Stimulated activated naive B cell treated with anti-CD40 and anti-IgM and Interleukin-4, amounts not matched to agents 10 μg/mL and 1 μg/mL and 100 μg/mL, for 72 hours (primary cell): ENCODE measurements at regions not wholly inside any gene's neighbourhood (a gene's known extent, or its start where the extent isn't known, plus 50 kb on each side); places are given as distances from the start of the nearest gene placed in this dataset.
"Not testable (repeated sequence)": the region's sequence is repeated elsewhere in the genome, so short reads cannot be mapped to it uniquely, and the experiment has no call there.

Source experiments
- ATAC-seq, 2 donors: fragments of 150-1000 bp; cut with Tn5 transposase; replicated peaks; 2 replicates each; pipeline ENCODE4 v1.10.0; 2021; ENCODE audit warnings: moderate library complexity in 1 of 2
- DNase-seq: peaks from one replicate; pipeline ENCODE4 v3.0.0; 2021
- H3K27ac Mint-ChIP-seq: one replicate; pipeline ENCODE4 v1.8.0; 2022; ENCODE audit warnings: mild to moderate bottlenecking, mixed read lengths
- H3K27me3 Mint-ChIP-seq, 2 donors: one replicate each; pipeline ENCODE4 v1.8.0; 2022; ENCODE audit warnings: mixed read lengths in 2 of 2
- H3K36me3 Mint-ChIP-seq, 2 donors: one replicate each; pipeline ENCODE4 v1.8.0; 2022; ENCODE audit warnings: mixed read lengths in 2 of 2, mild to moderate bottlenecking in 1 of 2
- H3K4me1 Mint-ChIP-seq, 2 donors: one replicate each; pipeline ENCODE4 v1.8.0; 2022; ENCODE audit warnings: mixed read lengths in 2 of 2, mild to moderate bottlenecking in 1 of 2
- H3K4me3 Mint-ChIP-seq, 2 donors: one replicate each; pipeline ENCODE4 v1.8.0; 2022; ENCODE audit warnings: mild to moderate bottlenecking in 2 of 2, mixed read lengths in 2 of 2, moderate library complexity in 1 of 2
- H3K9me3 Mint-ChIP-seq, 2 donors: one replicate each; pipeline ENCODE4 v1.8.0; 2022; ENCODE audit warnings: mixed read lengths in 2 of 2, mild to moderate bottlenecking in 1 of 2

DNA sequence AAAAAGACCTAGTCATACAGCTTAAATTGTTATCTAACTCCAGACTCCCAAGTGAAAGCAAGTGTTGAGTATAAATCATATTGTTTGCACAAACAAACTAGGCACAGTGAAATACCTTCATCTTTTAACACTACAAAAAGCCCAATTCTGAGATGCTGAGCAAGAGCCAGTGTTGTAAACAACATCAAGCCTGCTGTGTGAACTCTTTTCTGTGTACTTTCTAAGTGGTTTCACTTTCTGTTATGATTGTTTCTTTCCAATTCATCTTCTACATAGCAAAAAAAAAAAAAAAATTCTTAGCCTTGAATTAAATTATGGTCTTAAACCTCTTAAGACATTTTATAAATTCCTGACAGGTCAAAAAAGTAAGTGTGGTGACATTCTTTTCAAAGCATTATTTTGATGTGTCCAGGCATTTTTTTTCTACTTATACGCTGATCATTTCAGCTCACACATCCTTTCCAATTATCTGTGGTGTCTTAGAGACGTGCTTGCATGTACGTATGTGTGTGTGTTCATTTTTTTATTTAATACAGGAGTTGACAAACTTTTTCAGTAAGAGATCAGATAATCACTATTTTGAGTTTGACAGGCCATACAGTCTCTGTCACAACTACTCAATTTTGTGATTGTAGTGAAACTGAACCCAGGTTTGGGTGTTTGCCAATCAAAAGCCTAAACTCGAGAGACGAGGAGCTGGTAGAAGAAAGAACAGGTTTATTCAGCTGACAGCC, 556.1 kb downstream of the CDH9 start:
- H3K27me3 Mint-ChIP-seq, result no peaks in the 10 kb centered on the region
- no peak overlapping the region for H3K27ac Mint-ChIP-seq

DNA sequence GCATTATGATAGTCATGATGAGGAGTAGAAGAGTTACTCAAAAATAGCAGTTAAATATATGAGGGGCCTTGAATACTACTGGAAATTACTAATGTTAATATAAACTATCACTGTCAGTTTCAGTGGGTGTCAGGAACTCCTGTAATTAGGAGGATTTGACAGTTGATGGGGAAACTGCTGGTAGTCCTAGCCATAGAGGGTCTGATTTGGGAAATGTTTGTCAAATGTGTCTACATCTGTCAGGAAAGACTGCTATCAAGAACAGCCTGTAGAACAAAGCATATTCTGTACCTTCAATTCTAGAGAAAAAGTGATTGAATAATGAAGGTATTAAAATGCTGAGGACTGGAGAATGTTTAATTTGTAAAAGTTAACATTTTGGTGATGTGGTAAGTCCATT, 567.9 kb downstream of the CDH9 start:
- no peak for ATAC-seq
- H3K4me1 Mint-ChIP-seq, result no peaks in the 10 kb centered on the region

More for the DNA sequence above, 556.1 kb downstream of the CDH9 start:
- H3K4me3 Mint-ChIP-seq, result no peak overlapping the region
- DNase-seq, result no peak
- H3K36me3 Mint-ChIP-seq, result no peaks in the 10 kb centered on the region
- peaks cover 0 to 3% of the 10 kb centered on the region in 2 donors for H3K9me3 Mint-ChIP-seq
- H3K4me1 Mint-ChIP-seq, result no peaks in the 10 kb centered on the region
- no peak for ATAC-seq

DNA sequence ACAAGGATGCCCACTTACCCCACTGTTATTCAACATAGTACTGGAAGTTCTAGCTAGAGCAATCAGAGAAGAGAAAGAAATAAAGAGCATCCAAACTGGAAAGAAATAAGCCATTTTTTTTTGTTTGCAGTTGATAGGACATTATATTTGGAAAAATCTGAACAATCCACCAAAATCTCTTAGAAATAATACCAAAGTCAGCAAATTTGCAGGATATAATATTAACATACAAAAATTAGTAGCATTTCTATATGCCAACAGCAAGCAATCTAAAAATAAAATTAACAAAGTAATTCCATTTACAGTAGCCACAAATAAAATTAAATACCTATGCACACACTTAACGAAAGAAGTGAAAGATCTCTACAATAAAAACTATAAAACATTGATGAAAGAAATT, 599.3 kb downstream of the CDH9 start:
- H3K4me3 Mint-ChIP-seq, result no peak overlapping the region
- H3K27me3 Mint-ChIP-seq, result no peaks in the 10 kb centered on the region
- peaks cover 3 to 5% of the 10 kb centered on the region in 2 donors for H3K9me3 Mint-ChIP-seq

More for the DNA sequence above, 567.9 kb downstream of the CDH9 start:
- Mint-ChIP-seq H3K9me3 (peaks cover 0 to 6% of the 10 kb centered on the region in 2 donors), H3K4me3 (no peak overlapping the region), H3K27me3 (no peaks in the 10 kb centered on the region), H3K36me3 (no peaks in the 10 kb centered on the region), H3K27ac (no peak overlapping the region)
- DNase-seq, result no peak

DNA sequence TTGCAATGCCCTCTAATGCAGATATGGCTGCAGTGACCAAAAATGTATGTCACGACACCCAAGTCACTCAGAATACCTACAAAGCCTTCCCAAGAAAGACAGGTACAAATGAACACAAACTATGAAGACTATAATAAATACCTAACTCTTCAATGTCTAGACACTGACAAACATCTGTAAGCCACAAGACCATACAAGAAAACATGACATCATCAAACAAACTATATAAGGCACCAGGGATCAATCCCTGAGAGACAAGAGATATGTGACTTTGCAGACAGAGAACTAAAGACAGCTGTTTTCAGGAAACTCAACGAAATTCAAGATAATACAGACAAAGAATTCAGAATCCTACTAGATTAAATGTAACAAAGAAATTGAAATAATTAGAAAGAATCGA, 603.7 kb downstream of the CDH9 start:
- Mint-ChIP-seq H3K9me3 (peaks cover 5% of the 10 kb centered on the region in 2 donors), H3K36me3 (no peaks in the 10 kb centered on the region), H3K27me3 (no peaks in the 10 kb centered on the region), H3K4me1 (no peaks in the 10 kb centered on the region), H3K27ac (no peak overlapping the region), H3K4me3 (no peak overlapping the region)
- DNase-seq, result no peak
- no peak for ATAC-seq

More for the DNA sequence above, 599.3 kb downstream of the CDH9 start:
- no peak overlapping the region for H3K27ac Mint-ChIP-seq
- no peak for ATAC-seq
- no peak for DNase-seq
- no peaks in the 10 kb centered on the region for H3K4me1 Mint-ChIP-seq
- no peaks in the 10 kb centered on the region for H3K36me3 Mint-ChIP-seq

DNA sequence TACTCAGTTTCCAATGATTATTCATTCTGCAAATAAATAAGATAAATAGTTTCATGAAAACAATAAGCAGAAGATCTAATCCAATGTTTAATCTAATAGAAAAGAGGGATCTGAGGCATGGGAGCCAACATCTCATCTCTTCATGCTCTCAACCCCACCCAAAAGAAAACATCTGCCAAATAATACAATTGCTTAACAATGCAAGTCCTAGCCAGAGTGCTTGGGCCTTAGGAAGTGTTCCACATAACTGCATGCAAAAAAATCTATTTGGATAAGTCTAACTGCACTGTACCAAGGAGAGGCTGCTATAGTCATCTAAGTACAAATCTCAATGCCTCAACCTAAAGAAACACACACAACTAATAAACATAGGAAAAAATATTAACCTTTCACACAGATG, 606.0 kb downstream of the CDH9 start:
- peaks cover 5% of the 10 kb centered on the region in 2 donors for H3K9me3 Mint-ChIP-seq

DNA sequence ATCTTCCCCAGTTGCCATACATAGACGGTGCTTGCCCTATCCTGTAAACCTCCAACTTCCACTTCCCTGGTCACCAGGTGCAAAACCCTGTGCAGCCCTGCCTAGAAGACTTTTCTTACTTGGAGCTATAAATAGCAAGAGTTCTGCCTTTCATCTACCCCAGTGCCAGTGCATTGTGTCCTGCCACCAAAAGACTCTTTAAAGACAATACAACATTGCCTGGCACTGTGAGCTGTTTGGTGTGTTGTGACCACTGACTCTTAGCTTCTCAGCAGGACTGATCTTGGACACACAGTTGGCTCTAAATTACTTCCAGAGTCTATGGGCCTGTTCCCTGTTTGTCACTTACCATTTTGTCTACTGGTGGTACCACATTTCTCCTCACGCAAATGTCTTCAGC, 608.1 kb downstream of the CDH9 start:
- H3K9me3 Mint-ChIP-seq, result peaks cover 5 to 6% of the 10 kb centered on the region in 2 donors
- no peak overlapping the region for H3K27ac Mint-ChIP-seq
- H3K36me3 Mint-ChIP-seq, result peaks cover 0 to 1% of the 10 kb centered on the region in 2 donors
- no peaks in the 10 kb centered on the region for H3K4me1 Mint-ChIP-seq
- ATAC-seq (no peak), DNase-seq (no peak)
- no peaks in the 10 kb centered on the region for H3K27me3 Mint-ChIP-seq
- no peak overlapping the region for H3K4me3 Mint-ChIP-seq

More for the DNA sequence above, 606.0 kb downstream of the CDH9 start:
- Mint-ChIP-seq H3K4me1 (no peaks in the 10 kb centered on the region), H3K4me3 (no peak overlapping the region), H3K27ac (no peak overlapping the region), H3K27me3 (no peaks in the 10 kb centered on the region), H3K36me3 (no peaks in the 10 kb centered on the region)
- ATAC-seq (no peak), DNase-seq (no peak)

DNA sequence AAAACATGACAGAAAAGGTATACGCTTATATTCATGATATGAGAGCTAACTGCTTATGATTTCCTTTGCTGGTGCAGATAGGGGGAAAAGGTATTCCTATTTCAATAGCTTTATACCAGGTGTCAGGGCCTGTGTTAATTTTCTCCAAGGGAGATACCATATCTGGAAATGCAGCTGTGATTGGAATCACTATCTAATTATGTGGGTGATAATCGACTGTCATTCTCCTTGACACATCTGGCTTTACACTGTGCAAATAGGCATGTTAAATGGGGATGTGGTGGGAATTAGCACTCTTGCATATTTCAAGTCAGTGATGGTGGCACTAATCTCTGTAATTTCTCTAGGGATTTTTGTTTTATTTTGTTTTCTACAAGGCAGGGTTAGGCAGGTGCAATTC, 611.1 kb downstream of the CDH9 start:
- H3K36me3 Mint-ChIP-seq, result peaks cover 0 to 1% of the 10 kb centered on the region in 2 donors
- no peak overlapping the region for H3K4me3 Mint-ChIP-seq
- no peaks in the 10 kb centered on the region for H3K4me1 Mint-ChIP-seq
- no peaks in the 10 kb centered on the region for H3K27me3 Mint-ChIP-seq
- no peak overlapping the region for H3K27ac Mint-ChIP-seq
- ATAC-seq, result no peak
- no peak for DNase-seq
- H3K9me3 Mint-ChIP-seq, result peaks cover 3 to 5% of the 10 kb centered on the region in 2 donors

DNA sequence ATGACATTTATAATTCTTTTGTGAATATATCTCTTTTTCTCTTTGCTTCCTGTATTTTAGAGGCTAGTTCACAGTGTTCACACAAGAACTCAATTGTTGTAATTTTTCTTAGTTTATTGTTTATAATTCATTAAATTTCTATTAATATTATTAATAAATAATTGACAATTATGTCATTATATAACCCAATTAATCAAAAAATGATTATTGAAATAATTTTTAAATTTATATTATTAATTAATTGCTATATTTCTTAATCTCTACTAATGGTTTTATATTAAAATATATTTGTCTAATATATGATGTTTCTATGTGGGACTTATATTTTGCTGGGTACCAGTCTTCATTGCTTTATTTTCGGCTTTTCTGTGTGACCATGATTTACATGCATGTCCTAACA, 618.4 kb downstream of the CDH9 start:
- Mint-ChIP-seq H3K27me3 (no peaks in the 10 kb centered on the region), H3K4me3 (no peak overlapping the region), H3K36me3 (no peaks in the 10 kb centered on the region), H3K4me1 (no peaks in the 10 kb centered on the region), H3K27ac (no peak overlapping the region), H3K9me3 (peaks cover 0 to 1% of the 10 kb centered on the region in 2 donors)
- no peak for DNase-seq
- no peak for ATAC-seq

DNA sequence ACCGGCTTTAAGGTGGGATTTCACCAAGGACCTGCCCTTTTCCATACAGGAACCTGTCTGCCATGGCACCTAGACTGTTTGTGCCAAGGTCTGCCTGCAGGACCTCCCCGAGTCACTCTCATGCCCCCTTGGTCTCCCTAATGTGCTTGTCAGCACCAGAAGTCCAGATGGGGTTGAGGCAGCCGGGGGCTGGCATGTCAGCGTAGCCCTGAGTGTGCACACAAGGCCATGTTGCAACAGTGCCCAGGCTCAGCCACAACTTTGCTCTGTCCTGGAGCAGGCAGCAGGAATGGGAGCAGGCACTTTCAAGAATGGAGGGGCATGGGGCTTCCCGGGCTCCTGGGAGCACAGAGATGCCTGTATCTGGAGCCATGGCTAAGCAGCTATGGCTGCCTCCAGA, 621.5 kb downstream of the CDH9 start:
- Mint-ChIP-seq H3K27me3 (no peaks in the 10 kb centered on the region), H3K9me3 (peaks cover 3 to 4% of the 10 kb centered on the region in 2 donors), H3K36me3 (no peaks in the 10 kb centered on the region), H3K27ac (no peak overlapping the region), H3K4me3 (no peak overlapping the region), H3K4me1 (no peaks in the 10 kb centered on the region)
- ATAC-seq (peak in 1 of 2 donors; percentile 16), DNase-seq (no peak)

DNA sequence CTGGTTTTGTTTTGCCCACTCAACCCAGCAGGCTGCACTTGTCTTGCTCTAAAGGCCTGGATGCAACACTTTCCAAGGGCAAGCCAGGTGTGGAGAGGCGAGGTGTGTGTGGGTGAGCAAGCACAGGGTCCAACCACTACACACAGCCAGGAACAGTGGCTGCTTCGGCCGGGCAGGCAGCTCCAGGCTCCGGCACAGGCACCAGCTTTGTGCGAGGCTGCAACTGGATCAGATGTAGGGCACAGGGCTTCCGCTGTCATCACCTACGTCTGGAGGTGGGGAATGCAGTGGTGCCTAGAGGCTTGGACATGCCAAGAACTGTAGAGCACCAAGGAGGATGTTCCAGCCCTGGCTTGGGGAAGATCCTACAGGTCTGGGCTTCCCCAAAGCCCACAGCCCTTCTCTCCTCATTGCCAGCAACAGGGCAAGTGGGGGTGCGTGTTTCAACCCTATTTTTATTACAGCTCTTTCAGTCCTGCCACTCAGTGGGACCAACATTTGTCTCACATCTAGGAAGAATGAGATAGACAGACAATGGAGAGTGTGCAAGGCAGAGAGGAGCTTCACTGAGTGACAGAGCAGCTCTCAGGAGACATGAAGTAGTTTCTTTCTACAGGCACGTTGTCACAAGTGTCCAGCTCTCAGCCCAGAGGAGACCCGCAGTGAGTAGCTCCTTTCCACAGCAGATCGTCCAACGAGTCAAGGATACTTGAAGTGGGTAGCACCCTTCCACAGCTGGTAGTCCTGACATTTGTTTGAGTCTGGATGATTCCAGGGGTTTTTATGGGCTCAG, 622.2 kb downstream of the CDH9 start:
- no peak overlapping the region for H3K27ac Mint-ChIP-seq
- H3K36me3 Mint-ChIP-seq, result no peaks in the 10 kb centered on the region
- H3K9me3 Mint-ChIP-seq, result peaks cover 3 to 11% of the 10 kb centered on the region in 2 donors
- ATAC-seq, result no peak
- no peak for DNase-seq
- no peak overlapping the region for H3K4me3 Mint-ChIP-seq
- H3K27me3 Mint-ChIP-seq, result no peaks in the 10 kb centered on the region
- H3K4me1 Mint-ChIP-seq, result no peaks in the 10 kb centered on the region

DNA sequence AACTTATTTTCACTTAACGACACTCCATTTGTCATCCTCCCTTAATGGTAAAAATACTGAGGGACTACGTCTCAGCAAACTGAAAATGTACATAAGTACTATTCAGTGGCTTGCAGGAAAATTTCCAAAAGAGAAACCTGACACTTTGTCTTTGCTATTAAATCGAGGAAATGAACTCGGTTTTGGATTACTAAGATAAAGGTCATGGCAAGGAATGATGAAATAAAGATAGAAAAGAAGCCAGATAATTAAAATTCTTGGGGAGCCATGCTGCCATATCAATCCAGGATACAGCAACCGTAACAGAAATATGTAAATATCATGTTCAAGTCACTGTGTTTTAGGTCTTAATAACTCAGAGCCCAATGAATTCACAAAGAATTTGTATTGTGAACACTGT, 647.8 kb downstream of the CDH9 start:
- DNase-seq (no peak), ATAC-seq (no peak)
- Mint-ChIP-seq H3K36me3 (no peaks in the 10 kb centered on the region), H3K4me1 (no peaks in the 10 kb centered on the region), H3K27ac (no peak overlapping the region), H3K27me3 (no peaks in the 10 kb centered on the region), H3K9me3 (peaks cover 3 to 16% of the 10 kb centered on the region in 2 donors), H3K4me3 (no peak overlapping the region)

DNA sequence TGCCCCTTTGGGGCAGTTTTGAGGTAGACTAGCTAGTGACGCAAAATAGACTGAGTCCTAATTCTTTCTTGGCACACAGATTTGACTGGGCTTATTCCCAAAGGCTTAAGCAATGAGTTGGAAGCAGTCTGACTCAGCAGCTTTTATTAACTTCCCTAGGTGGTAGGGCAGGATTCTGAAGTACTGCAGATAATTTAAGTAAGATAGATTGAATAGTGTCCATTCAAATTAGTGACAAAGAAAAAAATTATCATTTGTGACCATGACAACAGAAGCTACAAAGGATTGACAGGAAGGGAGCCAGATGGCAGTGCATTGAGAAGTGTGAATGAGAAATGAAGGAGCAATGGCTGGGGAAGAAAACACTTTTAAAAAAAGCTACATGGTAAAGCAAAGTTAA, 649.4 kb downstream of the CDH9 start:
- H3K36me3 Mint-ChIP-seq, result no peaks in the 10 kb centered on the region
- no peak for DNase-seq
- H3K4me3 Mint-ChIP-seq, result no peak overlapping the region
- H3K27me3 Mint-ChIP-seq, result no peaks in the 10 kb centered on the region
- H3K27ac Mint-ChIP-seq, result no peak overlapping the region
- H3K9me3 Mint-ChIP-seq, result peaks cover 3 to 16% of the 10 kb centered on the region in 2 donors
- ATAC-seq, result no peak
- no peaks in the 10 kb centered on the region for H3K4me1 Mint-ChIP-seq

DNA sequence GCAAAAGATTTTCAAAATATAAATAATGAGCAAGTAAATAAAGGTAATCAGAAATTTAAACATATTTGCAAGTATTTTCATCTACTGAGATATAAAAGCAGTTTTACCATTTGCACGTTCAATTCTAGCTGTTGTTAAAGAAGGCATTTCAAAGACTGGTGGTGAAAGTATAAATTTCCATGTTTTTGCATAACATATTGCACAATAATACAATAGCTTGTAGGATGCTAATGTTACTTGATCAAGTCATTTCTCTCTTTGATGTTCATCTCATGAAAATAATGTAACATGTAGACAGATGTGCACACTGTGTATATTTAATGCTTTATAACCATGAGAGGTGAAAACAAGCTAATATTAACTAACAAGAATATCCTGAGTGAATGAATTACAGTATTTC, 651.9 kb downstream of the CDH9 start:
- DNase-seq, result no peak
- Mint-ChIP-seq H3K9me3 (peaks cover 2 to 16% of the 10 kb centered on the region in 2 donors), H3K27me3 (no peaks in the 10 kb centered on the region), H3K4me1 (no peaks in the 10 kb centered on the region), H3K27ac (no peak overlapping the region), H3K36me3 (no peaks in the 10 kb centered on the region), H3K4me3 (no peak overlapping the region)
- ATAC-seq, result no peak

DNA sequence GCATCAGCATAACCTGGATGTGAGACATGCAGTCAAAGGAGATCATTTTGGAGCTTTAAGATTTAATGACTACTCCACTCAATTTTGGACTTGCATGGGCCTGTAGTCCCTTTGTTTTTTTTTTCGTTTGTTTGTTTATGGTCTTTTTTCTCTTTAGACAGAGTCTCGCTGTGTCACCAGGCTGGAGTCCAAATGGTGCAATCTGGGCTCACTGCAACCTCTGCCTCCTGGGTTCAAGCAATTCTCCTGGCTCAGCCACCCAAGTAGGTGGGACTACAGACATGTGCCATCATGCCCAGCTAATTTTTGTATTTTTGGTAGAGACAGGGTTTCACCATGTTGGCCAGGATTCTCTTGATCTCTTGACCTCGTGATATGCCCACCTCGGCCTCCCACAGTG, 673.8 kb downstream of the CDH9 start:
- not testable (repeated sequence) for H3K4me1 Mint-ChIP-seq, H3K36me3 Mint-ChIP-seq, H3K27me3 Mint-ChIP-seq, H3K4me3 Mint-ChIP-seq, DNase-seq, ATAC-seq, H3K27ac Mint-ChIP-seq
- H3K9me3 Mint-ChIP-seq, result peaks cover 16 to 18% of the 10 kb centered on the region in 2 donors

DNA sequence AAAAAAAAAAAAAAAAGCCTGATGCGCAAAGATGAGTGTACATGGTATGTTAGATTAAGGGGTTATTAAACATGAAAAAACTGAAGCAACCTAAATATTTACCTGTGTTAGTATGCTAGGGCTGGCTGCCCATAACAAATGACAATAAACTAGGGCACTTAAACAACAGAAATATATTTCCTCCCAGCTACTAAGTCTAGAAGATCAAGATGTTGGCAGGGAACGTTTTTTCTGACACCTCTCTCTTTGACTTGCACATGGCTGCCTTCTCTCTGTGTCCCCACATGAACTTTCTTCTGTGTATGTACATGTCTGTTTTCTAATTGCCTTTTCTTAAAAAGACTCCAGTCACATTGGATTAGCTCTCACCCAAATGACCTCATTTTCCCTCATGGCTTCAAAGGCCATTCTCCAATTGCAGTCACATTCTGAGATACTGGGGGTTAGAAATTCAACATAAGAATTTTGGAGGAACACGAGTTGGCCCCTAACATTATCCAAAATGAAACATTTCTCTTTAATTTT, 694.5 kb downstream of the CDH9 start:
- Mint-ChIP-seq H3K27ac (no peak overlapping the region), H3K9me3 (peaks cover 5 to 6% of the 10 kb centered on the region in 2 donors), H3K4me1 (no peaks in the 10 kb centered on the region), H3K27me3 (no peaks in the 10 kb centered on the region), H3K4me3 (no peak overlapping the region), H3K36me3 (no peaks in the 10 kb centered on the region)
- ATAC-seq (no peak), DNase-seq (no peak)
